Esophagus squamous epithelium (tissue), 4 donors: ENCODE measurements at regions not wholly inside any gene's neighbourhood (a gene's known extent, or its start where the extent isn't known, plus 50 kb on each side); places are given as distances from the start of the nearest gene placed in this dataset.

Source experiments
- CTCF ChIP-seq, 6 experiments: fragments of 450-650 bp in 4 of 6; fragments of 200-600 bp in 2 of 6; sonication (generic) in 2 of 6; IDR thresholded peaks; one replicate each; pipeline ENCODE4 v1.5.1; 2016 to 2019; ENCODE audit warnings: antibody characterized with exemption in 6 of 6, mild to moderate bottlenecking in 4 of 6, moderate library complexity in 4 of 6
- POLR2A ChIP-seq, 4 donors: fragments of 450-650 bp; IDR thresholded peaks; one replicate each; pipeline ENCODE4 v1.6.1; 2017; ENCODE audit warnings: antibody characterized with exemption in 4 of 4, mild to moderate bottlenecking in 4 of 4, moderate library complexity in 3 of 4

- TF ChIP-seq CTCF (IDR thresholded peaks at IDR 0.05): no peak
- TF ChIP-seq POLR2A (IDR thresholded peaks at IDR 0.05): no peak
Measured at GRCh38 chr4:12963912-12964311, 520.2 kb downstream of the RAB28 start.
